Neural progenitor cell (in vitro differentiated cells): ENCODE measurements at regions not wholly inside any gene's neighbourhood (a gene's known extent, or its start where the extent isn't known, plus 50 kb on each side); places are given as distances from the start of the nearest gene placed in this dataset.

Source experiments
- DNase-seq: peaks from one replicate; pipeline ENCODE4 v3.0.0-alpha.2; 2016; ENCODE audit warnings: low spot score
- H2AFZ ChIP-seq: fragments of 200-600 bp; sonication (generic); replicated peaks from 2 replicates; pipeline ENCODE4 v1.6.1; 2016; ENCODE audit warnings: antibody characterized with exemption
- H3F3A ChIP-seq: fragments of 200-600 bp; sonication (generic); 2 replicates; pipeline ENCODE4 v1.6.1; 2016; ENCODE audit warnings: antibody characterized with exemption, low read depth
- H3K27ac ChIP-seq: fragments of 200-600 bp; sonication (generic); 2 replicates; pipeline ENCODE4 v1.5.1; 2016; ENCODE audit warnings: mild to moderate bottlenecking
- H3K27me3 ChIP-seq: fragments of 200-600 bp; sonication (generic); 2 replicates; pipeline ENCODE4 v1.6.1; 2016; ENCODE audit warnings: mild to moderate bottlenecking, moderate library complexity
- H3K36me3 ChIP-seq: fragments of 200-600 bp; sonication (generic); 2 replicates; pipeline ENCODE4 v1.5.1; 2016
- H3K4me1 ChIP-seq: fragments of 200-600 bp; sonication (generic); 2 replicates; pipeline ENCODE4 v1.6.1; 2016; ENCODE audit warnings: mixed run types
- H3K4me2 ChIP-seq: fragments of 200-600 bp; sonication (generic); 2 replicates; pipeline ENCODE4 v1.6.1; 2016
- H3K4me3 ChIP-seq: fragments of 200-600 bp; sonication (generic); 2 replicates; pipeline ENCODE4 v1.5.1; 2016
- H3K79me2 ChIP-seq: fragments of 200-600 bp; sonication (generic); 2 replicates; pipeline ENCODE4 v1.6.1; 2016; ENCODE audit warnings: low read depth
- H3K9ac ChIP-seq: fragments of 200-600 bp; sonication (generic); 2 replicates; pipeline ENCODE4 v1.6.1; 2016
- H3K9me3 ChIP-seq: fragments of 200-600 bp; sonication (generic); 2 replicates; pipeline ENCODE4 v1.5.1; 2016; ENCODE audit warnings: low read depth
- H4K20me1 ChIP-seq: fragments of 200-600 bp; sonication (generic); 2 replicates; pipeline ENCODE4 v1.6.1; 2016; ENCODE audit warnings: low read depth
- H3K27ac Mint-ChIP-seq: 3 replicates; pipeline ENCODE4 v1.8.0; 2021; ENCODE audit warnings: mixed read lengths
- H3K27me3 Mint-ChIP-seq: 2 replicates; pipeline ENCODE4 v1.8.0; 2022; ENCODE audit warnings: low read depth, mild to moderate bottlenecking, inconsistent platforms, moderate library complexity, mixed read lengths; ENCODE audit not compliant: insufficient read depth
- H3K36me3 Mint-ChIP-seq: 3 replicates; pipeline ENCODE4 v1.8.0; 2021; ENCODE audit warnings: mixed read lengths
- H3K4me1 Mint-ChIP-seq: 3 replicates; pipeline ENCODE4 v1.8.0; 2021; ENCODE audit warnings: mixed read lengths
- H3K4me3 Mint-ChIP-seq: 3 replicates; pipeline ENCODE4 v1.8.0; 2021; ENCODE audit warnings: mild to moderate bottlenecking, moderate library complexity, mixed read lengths
- H3K9me3 Mint-ChIP-seq: 3 replicates; pipeline ENCODE4 v1.8.0; 2020; ENCODE audit warnings: mixed read lengths
- EZH2 ChIP-seq: fragments of 200-600 bp; sonication (generic); IDR thresholded peaks from 2 replicates; pipeline ENCODE4 v1.6.1; 2017; ENCODE audit warnings: antibody characterized with exemption, mild to moderate bottlenecking, moderate library complexity
- EZH2phosphoT487 ChIP-seq: fragments of 200-600 bp; sonication (generic); IDR thresholded peaks from 2 replicates; pipeline ENCODE4 v1.6.1; 2017; ENCODE audit warnings: antibody characterized with exemption
- TF ChIP-seq, protein P1 (sequence below): fragments of 200-600 bp; sonication (generic); IDR thresholded peaks from 2 replicates; pipeline ENCODE4 v1.5.1; 2017; ENCODE audit warnings: antibody characterized with exemption, mild to moderate bottlenecking

DNA sequence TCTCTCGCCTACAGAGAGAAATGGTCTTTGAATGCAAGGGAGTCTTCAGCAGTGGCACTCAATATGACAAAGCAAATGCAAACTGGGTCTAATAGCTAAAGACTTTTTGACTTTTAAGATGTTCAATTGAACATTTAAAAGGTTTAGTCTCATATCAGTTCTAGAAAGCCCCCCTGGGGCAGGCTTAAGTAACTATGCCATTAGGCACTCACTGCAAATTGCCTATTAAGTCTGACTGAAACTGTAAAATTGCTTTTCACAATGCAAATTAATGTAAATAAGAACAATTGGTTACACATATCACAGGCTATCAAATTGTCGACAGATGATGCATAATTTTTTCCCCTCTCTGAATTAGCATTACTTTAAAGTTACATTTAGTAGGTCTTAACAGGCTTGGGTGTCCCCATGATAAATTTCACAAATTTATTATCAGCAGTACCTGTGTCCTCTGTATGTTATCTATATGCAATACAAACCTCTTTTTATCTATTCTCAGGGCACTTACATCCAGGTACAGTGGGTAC is 329.1 kb downstream of the LRRIQ3 start:
- Mint-ChIP-seq H3K4me3 (no peak overlapping the region), H3K27ac (no peak overlapping the region), H3K36me3 (no peaks in the 10 kb centered on the region), H3K27me3 (no peaks in the 10 kb centered on the region), H3K4me1 (no peaks in the 10 kb centered on the region), H3K9me3 (no peaks in the 10 kb centered on the region)
- Histone ChIP-seq H3K4me3 (no peak overlapping the region), H3F3A (no peaks in the 10 kb centered on the region), H3K9me3 (no peaks in the 10 kb centered on the region), H3K36me3 (no peaks in the 10 kb centered on the region), H3K4me2 (no peak overlapping the region), H2AFZ (no peak overlapping the region), H4K20me1 (no peaks in the 10 kb centered on the region), H3K79me2 (no peaks in the 10 kb centered on the region), H3K9ac (no peak overlapping the region), H3K27me3 (no peaks in the 10 kb centered on the region), H3K4me1 (no peaks in the 10 kb centered on the region), H3K27ac (no peak overlapping the region)
- TF ChIP-seq, protein P1, sequence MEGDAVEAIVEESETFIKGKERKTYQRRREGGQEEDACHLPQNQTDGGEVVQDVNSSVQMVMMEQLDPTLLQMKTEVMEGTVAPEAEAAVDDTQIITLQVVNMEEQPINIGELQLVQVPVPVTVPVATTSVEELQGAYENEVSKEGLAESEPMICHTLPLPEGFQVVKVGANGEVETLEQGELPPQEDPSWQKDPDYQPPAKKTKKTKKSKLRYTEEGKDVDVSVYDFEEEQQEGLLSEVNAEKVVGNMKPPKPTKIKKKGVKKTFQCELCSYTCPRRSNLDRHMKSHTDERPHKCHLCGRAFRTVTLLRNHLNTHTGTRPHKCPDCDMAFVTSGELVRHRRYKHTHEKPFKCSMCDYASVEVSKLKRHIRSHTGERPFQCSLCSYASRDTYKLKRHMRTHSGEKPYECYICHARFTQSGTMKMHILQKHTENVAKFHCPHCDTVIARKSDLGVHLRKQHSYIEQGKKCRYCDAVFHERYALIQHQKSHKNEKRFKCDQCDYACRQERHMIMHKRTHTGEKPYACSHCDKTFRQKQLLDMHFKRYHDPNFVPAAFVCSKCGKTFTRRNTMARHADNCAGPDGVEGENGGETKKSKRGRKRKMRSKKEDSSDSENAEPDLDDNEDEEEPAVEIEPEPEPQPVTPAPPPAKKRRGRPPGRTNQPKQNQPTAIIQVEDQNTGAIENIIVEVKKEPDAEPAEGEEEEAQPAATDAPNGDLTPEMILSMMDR: no peak
- TF ChIP-seq EZH2 (no peak), EZH2phosphoT487 (no peak)
- peak; percentile 16 for DNase-seq

- no peaks in the 10 kb centered on the region for H3K9me3 Mint-ChIP-seq
- H3K27me3 ChIP-seq: no peaks in the 10 kb centered on the region
- no peaks in the 10 kb centered on the region for H3K79me2 ChIP-seq
- H3K4me2 ChIP-seq: no peak overlapping the region
- H3K27ac ChIP-seq: no peak overlapping the region
- no peak overlapping the region for H3K4me3 ChIP-seq
- no peaks in the 10 kb centered on the region for H3K36me3 Mint-ChIP-seq
- no peaks in the 10 kb centered on the region for H3K9me3 ChIP-seq
- TF ChIP-seq EZH2: no peak
- TF ChIP-seq, protein P1: no peak
- TF ChIP-seq EZH2phosphoT487: no peak
- no peaks in the 10 kb centered on the region for H4K20me1 ChIP-seq
- H3F3A ChIP-seq: no peaks in the 10 kb centered on the region
- no peak overlapping the region for H2AFZ ChIP-seq
- peak; percentile 7 for DNase-seq
- H3K4me1 ChIP-seq: peaks cover 5% of the 10 kb centered on the region
- H3K4me1 Mint-ChIP-seq: no peaks in the 10 kb centered on the region
- H3K4me3 Mint-ChIP-seq: no peak overlapping the region
- no peak overlapping the region for H3K27ac Mint-ChIP-seq
- no peaks in the 10 kb centered on the region for H3K36me3 ChIP-seq
- no peaks in the 10 kb centered on the region for H3K27me3 Mint-ChIP-seq
- H3K9ac ChIP-seq: no peak overlapping the region
These were observed 335.6 kb downstream of the LRRIQ3 start for GRCh38 chr1:73862355-73862754.

DNA sequence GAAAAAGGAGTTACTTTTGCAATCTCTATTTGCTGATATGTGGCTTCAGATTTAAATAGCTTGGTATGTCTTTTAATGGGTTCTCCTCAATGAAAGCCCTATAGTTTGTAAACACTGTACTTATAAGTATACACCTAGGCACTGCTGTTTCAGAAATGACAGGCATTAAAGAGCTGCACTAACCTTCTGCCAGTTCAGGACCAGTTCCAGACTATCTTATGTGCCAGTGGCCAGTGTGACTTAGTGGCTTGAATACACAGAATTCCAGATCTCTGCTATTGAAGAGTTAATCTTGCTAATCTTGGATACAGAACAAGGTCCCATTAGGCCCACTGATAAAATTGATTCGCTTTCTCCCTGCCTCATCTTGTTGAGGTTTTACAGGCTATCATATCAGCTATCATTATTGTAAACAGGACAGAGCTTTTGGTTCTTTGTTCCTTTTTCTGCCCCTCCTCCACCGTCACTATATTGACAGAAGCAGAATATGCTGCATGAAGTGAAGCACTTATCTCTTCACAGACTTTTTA is 337.5 kb downstream of the LRRIQ3 start:
- no peaks in the 10 kb centered on the region for H3F3A ChIP-seq
- TF ChIP-seq, protein P1: no peak
- no peak for TF ChIP-seq EZH2phosphoT487
- no peak for TF ChIP-seq EZH2
- H3K9me3 Mint-ChIP-seq: no peaks in the 10 kb centered on the region
- H3K4me1 ChIP-seq: peaks cover 5% of the 10 kb centered on the region
- no peaks in the 10 kb centered on the region for H4K20me1 ChIP-seq
- no peak overlapping the region for H3K27ac ChIP-seq
- H3K36me3 ChIP-seq: no peaks in the 10 kb centered on the region
- no peaks in the 10 kb centered on the region for H3K9me3 ChIP-seq
- DNase-seq: no peak
- H3K4me2 ChIP-seq: no peak overlapping the region
- H3K4me3 ChIP-seq: no peak overlapping the region
- H3K27me3 ChIP-seq: no peaks in the 10 kb centered on the region
- H2AFZ ChIP-seq: peak overlapping the region; percentile 18
- no peaks in the 10 kb centered on the region for H3K4me1 Mint-ChIP-seq
- H3K36me3 Mint-ChIP-seq: no peaks in the 10 kb centered on the region
- no peak overlapping the region for H3K4me3 Mint-ChIP-seq
- no peak overlapping the region for H3K9ac ChIP-seq
- H3K79me2 ChIP-seq: no peaks in the 10 kb centered on the region
- no peaks in the 10 kb centered on the region for H3K27me3 Mint-ChIP-seq
- no peak overlapping the region for H3K27ac Mint-ChIP-seq
